ENCODE measurements at regions not wholly inside any gene's neighbourhood (a gene's known extent, or its start where the extent isn't known, plus 50 kb on each side); places are given as distances from the start of the nearest gene placed in this dataset.

GRCh38 chr5:135158982-135159381 is 125.0 kb upstream of the PITX1 start (continued):
- TF ChIP-seq HEYL (CRISPR knock-in tag; IDR thresholded peaks at IDR 0.05), result no peak
- no peak for TF ChIP-seq ZNF302 (CRISPR knock-in tag; IDR thresholded peaks at IDR 0.05)

- ATAC-seq (no peak), FAIRE-seq (no peak), DNase-seq (ENCODE audit: low read depth in 1 of 2, low spot score in 1 of 2) (no peak)
- H3K4me2 ChIP-seq, result no peak overlapping the region
- no peak overlapping the region for H3K4me3 ChIP-seq
- H3K9me3 ChIP-seq, result peaks cover 24% of the 10 kb centered on the region
- WGBS (ENCODE audit: missing lambda C conversion rate), result 52% methylated on average over 1 of the region's 1 CpG
- CTCF ChIA-PET, result interaction anchor here (0.8 kb wide), 1 partner anchor 33 kb away, joined by 3 read pairs; no protein-coding TSS in a partner anchor
- POLR2A ChIA-PET, result no interaction called here
- no peak overlapping the region for H3K27ac ChIP-seq
- TF ChIP-seq RAD21 (conservative IDR thresholded peaks at IDR 0.05 in 1 of 2, IDR thresholded peaks at IDR 0.05 in 1 of 2), result no peak
- no peak for TF ChIP-seq JUN (IDR thresholded peaks at IDR 0.05)
- TF ChIP-seq ELK1 (IDR thresholded peaks at IDR 0.05; ENCODE audit: low read depth, low read length), result no peak
- no peak for TF ChIP-seq USF2 (IDR thresholded peaks at IDR 0.05)
- no peak for TF ChIP-seq RFX5 (IDR thresholded peaks at IDR 0.05)
- no peak for TF ChIP-seq RCOR1 (IDR thresholded peaks at IDR 0.05; ENCODE audit: low read depth, low read length)
- peaks cover 6% of the 10 kb centered on the region; the same call in 1 of the 3 replicates for H3K4me1 ChIP-seq
These were observed 124.3 kb upstream of the PITX1 start for GRCh38 chr5:135158314-135158697.

- peaks cover 6% of the 10 kb centered on the region; the same call in 1 of the 3 replicates for H3K4me1 ChIP-seq
- ATAC-seq, result no peak
- H3K4me2 ChIP-seq, result no peak overlapping the region
- H3K9me3 ChIP-seq, result peaks cover 24% of the 10 kb centered on the region
- H3K27ac ChIP-seq, result no peak overlapping the region
- TF ChIP-seq SREBF2 (IDR thresholded peaks at IDR 0.05), result no peak
- TF ChIP-seq HEYL (CRISPR knock-in tag; IDR thresholded peaks at IDR 0.05), result no peak
- no peak for TF ChIP-seq KDM1A (IDR thresholded peaks at IDR 0.05; ENCODE audit: low read depth)
- no peak for TF ChIP-seq CBX2 (IDR thresholded peaks at IDR 0.05; ENCODE audit: borderline replicate concordance, low read depth)
- TF ChIP-seq USF2 (IDR thresholded peaks at IDR 0.05), result no peak
- no peak for TF ChIP-seq TFCP2L1 (CRISPR knock-in tag; IDR thresholded peaks at IDR 0.05)
- no peak for TF ChIP-seq BHLHE40 (IDR thresholded peaks at IDR 0.05; ENCODE audit: low read depth, low read length)
- no peak for TF ChIP-seq TP53 (CRISPR knock-in tag; IDR thresholded peaks at IDR 0.05)
- no peak for TF ChIP-seq RCOR1 (IDR thresholded peaks at IDR 0.05; ENCODE audit: low read depth, low read length)
- TF ChIP-seq HOXB5 (CRISPR knock-in tag; IDR thresholded peaks at IDR 0.05), result no peak
- TF ChIP-seq JUNB (IDR thresholded peaks at IDR 0.05), result no peak
- TF ChIP-seq RAD21 (conservative IDR thresholded peaks at IDR 0.05 in 1 of 2, IDR thresholded peaks at IDR 0.05 in 1 of 2), result no peak
- no peak for TF ChIP-seq EHF (CRISPR knock-in tag; IDR thresholded peaks at IDR 0.05)
- TF ChIP-seq SMC3 (IDR thresholded peaks at IDR 0.05), result no peak
- no peak for TF ChIP-seq KDM5A (IDR thresholded peaks at IDR 0.05)
- FAIRE-seq, result no peak
- ChIA-PET POLR2A (no interaction called here), CTCF (interaction anchor here (0.8 to 3.1 kb wide), 3 partner anchors 10 to 33 kb away, joined by 3 to 10 read pairs (median 4); no protein-coding TSS in a partner anchor)
- WGBS (ENCODE audit: missing lambda C conversion rate), result 91% methylated on average over 6 of the region's 6 CpGs
- DNase-seq (ENCODE audit: low read depth in 1 of 2, low spot score in 1 of 2), result no peak
- no peak overlapping the region for H3K4me3 ChIP-seq
These were observed 123.6 kb upstream of the PITX1 start for GRCh38 chr5:135157421-135158313.

All from A549 (cell line).